ENCODE measurements at regions not wholly inside any gene's neighbourhood (a gene's known extent, or its start where the extent isn't known, plus 50 kb on each side); places are given as distances from the start of the nearest gene placed in this dataset.

DNA sequence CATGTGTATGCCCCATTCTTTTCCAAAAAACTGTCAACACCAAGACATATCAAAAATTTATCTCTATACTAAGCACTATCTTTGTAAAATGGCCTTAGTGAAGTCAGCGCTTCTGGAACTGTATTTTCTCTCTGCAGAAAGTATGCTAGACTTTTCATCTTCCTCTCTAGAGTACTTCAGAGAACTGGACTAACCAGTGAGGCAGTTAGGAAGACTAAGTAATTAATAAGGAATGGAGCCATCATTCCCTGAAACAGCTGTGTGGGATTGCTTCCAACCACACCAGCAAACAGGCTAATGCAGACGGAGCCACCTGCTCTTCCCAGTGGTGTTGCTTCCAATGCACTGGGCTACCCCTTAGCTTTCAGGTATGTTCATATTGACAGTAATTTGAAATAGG, 169.1 kb upstream of the FUT9 start (continued):
- TF ChIP-seq, protein P1, sequence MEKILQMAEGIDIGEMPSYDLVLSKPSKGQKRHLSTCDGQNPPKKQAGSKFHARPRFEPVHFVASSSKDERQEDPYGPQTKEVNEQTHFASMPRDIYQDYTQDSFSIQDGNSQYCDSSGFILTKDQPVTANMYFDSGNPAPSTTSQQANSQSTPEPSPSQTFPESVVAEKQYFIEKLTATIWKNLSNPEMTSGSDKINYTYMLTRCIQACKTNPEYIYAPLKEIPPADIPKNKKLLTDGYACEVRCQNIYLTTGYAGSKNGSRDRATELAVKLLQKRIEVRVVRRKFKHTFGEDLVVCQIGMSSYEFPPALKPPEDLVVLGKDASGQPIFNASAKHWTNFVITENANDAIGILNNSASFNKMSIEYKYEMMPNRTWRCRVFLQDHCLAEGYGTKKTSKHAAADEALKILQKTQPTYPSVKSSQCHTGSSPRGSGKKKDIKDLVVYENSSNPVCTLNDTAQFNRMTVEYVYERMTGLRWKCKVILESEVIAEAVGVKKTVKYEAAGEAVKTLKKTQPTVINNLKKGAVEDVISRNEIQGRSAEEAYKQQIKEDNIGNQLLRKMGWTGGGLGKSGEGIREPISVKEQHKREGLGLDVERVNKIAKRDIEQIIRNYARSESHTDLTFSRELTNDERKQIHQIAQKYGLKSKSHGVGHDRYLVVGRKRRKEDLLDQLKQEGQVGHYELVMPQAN (conservative IDR thresholded peaks at IDR 0.05) = no peak

DNA sequence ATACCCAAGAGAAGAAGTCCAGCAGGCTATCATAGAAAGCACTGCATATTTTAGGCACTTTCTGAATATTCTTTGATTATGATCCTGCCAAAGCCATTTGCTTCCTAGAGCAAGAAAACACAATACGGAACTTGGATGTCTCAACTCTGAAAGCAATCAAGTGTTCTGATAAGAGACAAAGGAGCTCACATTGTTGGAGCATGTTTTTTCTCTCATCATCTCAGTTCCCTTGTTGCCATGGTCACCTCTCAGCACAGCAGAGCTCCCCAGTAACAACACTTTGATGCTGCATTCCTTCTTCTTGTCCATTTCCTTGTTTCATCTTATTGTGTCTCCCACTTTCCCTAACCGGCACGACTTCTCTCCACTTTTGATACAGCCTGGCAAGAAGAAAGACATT, 168.7 kb upstream of the FUT9 start:
- H3K4me1 ChIP-seq (ENCODE audit: control insufficient read depth, insufficient read depth, low read length) = no peaks in the 10 kb centered on the region
- H3K79me2 ChIP-seq (ENCODE audit: control insufficient read depth, insufficient read depth, low read length) = no peaks in the 10 kb centered on the region
- FAIRE-seq (no peak), DNase-seq (ENCODE audit: low read depth, low spot score) (no peak), ATAC-seq (no peak)
- H3K36me3 ChIP-seq (ENCODE audit: control insufficient read depth in 2 of 2, insufficient read depth in 2 of 2, low read length in 1 of 2) = no peaks in the 10 kb centered on the region
- no peaks in the 10 kb centered on the region for H3K27me3 ChIP-seq (replicated peaks in 1 of 2; ENCODE audit: control insufficient read depth in 2 of 2, insufficient read depth in 2 of 2, low read length in 1 of 2)
- H3K9ac ChIP-seq (ENCODE audit: control insufficient read depth, insufficient read depth, low read length) = no peak overlapping the region
- no peak overlapping the region for H3K4me2 ChIP-seq (ENCODE audit: control insufficient read depth, insufficient read depth)
- no TSS peak for BruUV-seq (replicated peaks)
- POLR2A ChIA-PET = no interaction called here
- SMC1A ChIA-PET (ENCODE audit: uncharacterized antibody, unreplicated experiment) = no interaction called here
- CTCF ChIA-PET = no interaction called here
- H3K4me3 ChIP-seq = no peak overlapping the region
- no peak overlapping the region for H3K27ac ChIP-seq (ENCODE audit: control insufficient read depth, insufficient read depth)
- in situ Hi-C loops (cut with MboI) = no loop called here
- 56% methylated on average over 3 of the region's 3 CpGs for WGBS (ENCODE audit: insufficient coverage, insufficient replicate concordance, low lambda C conversion rate, missing lambda C conversion rate)
- RAD21 ChIA-PET (ENCODE audit: unreplicated experiment) = no interaction called here
- intact Hi-C loops (cut with micrococcal nuclease; ENCODE audit: unreplicated experiment) = no loop called here
- TF ChIP-seq TAF1 (IDR thresholded peaks at IDR 0.05; ENCODE audit: borderline replicate concordance, low read depth, low read length) (no peak), NR2C1 (IDR thresholded peaks at IDR 0.05) (no peak), HDAC6 (IDR thresholded peaks at IDR 0.05; ENCODE audit: unreplicated experiment) (no peak), ZNF274 (IDR thresholded peaks at IDR 0.05; ENCODE audit: insufficient read depth, insufficient read length) (no peak), MEF2B (IDR thresholded peaks at IDR 0.05; ENCODE audit: partially characterized antibody, poor library complexity, severe bottlenecking) (no peak), ZSCAN29 (IDR thresholded peaks at IDR 0.05) (no peak), NR2F1 (conservative IDR thresholded peaks at IDR 0.05) (no peak), NRF1 (conservative IDR thresholded peaks at IDR 0.05; ENCODE audit: low read depth, low read length) (no peak), ESRRA (IDR thresholded peaks at IDR 0.05; ENCODE audit: low read length) (no peak), FOS (IDR thresholded peaks at IDR 0.05; ENCODE audit: borderline replicate concordance, extremely low read depth, insufficient read length) (no peak), SREBF2 (IDR thresholded peaks at IDR 0.05; ENCODE audit: low read length) (no peak), EP300 (IDR thresholded peaks at IDR 0.05; ENCODE audit: borderline replicate concordance in 1 of 2, control insufficient read depth in 1 of 2, low read depth in 2 of 2, low read length in 2 of 2) (no peak), MTA2 (IDR thresholded peaks at IDR 0.05; ENCODE audit: low read depth) (no peak), RAD21 (IDR thresholded peaks at IDR 0.05; ENCODE audit: insufficient read depth, low read depth, low read length) (no peak), CHD4 (IDR thresholded peaks at IDR 0.05) (no peak)
- TF ChIP-seq, protein P2, sequence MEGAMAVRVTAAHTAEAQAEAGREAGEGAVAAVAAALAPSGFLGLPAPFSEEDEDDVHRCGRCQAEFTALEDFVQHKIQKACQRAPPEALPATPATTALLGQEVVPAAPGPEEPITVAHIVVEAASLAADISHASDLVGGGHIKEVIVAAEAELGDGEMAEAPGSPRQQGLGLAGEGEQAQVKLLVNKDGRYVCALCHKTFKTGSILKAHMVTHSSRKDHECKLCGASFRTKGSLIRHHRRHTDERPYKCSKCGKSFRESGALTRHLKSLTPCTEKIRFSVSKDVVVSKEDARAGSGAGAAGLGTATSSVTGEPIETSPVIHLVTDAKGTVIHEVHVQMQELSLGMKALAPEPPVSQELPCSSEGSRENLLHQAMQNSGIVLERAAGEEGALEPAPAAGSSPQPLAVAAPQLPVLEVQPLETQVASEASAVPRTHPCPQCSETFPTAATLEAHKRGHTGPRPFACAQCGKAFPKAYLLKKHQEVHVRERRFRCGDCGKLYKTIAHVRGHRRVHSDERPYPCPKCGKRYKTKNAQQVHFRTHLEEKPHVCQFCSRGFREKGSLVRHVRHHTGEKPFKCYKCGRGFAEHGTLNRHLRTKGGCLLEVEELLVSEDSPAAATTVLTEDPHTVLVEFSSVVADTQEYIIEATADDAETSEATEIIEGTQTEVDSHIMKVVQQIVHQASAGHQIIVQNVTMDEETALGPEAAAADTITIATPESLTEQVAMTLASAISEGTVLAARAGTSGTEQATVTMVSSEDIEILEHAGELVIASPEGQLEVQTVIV (IDR thresholded peaks at IDR 0.05; ENCODE audit: borderline replicate concordance, partially characterized antibody) = no peak
- H2AFZ ChIP-seq (ENCODE audit: control insufficient read depth, low read depth, low read length) = no peak overlapping the region
- H4K20me1 ChIP-seq (ENCODE audit: control insufficient read depth, insufficient read depth) = no peaks in the 10 kb centered on the region
- H3K9me3 ChIP-seq (replicated peaks; ENCODE audit: control insufficient read depth, insufficient read depth, low read length) = no peaks in the 10 kb centered on the region

Data from GM12878 (cell line).